ENCODE measurements at regions not wholly inside any gene's neighbourhood (a gene's known extent, or its start where the extent isn't known, plus 50 kb on each side); places are given as distances from the start of the nearest gene placed in this dataset.

DNA sequence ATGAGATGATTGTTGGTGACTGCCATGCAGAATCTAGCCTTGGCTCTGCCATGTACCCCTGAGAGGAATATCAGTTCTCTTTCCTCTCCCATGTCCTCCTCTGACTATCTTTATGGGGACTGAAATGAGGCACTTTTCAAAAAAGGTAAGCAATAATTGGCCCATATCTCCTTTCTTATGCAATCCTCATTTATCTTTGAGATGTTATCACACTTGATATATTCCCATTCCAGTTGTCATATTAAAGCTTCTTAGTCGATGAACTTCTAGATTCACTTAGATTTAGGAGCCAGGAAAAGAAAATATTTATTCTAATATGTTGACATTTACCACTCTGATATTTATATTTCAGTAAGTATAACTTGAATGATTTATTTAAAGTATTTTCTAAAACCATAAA, 55.3 kb upstream of the CXCL8 start:
- TF ChIP-seq CTBP1 (IDR thresholded peaks at IDR 0.05; ENCODE audit: borderline replicate concordance) (no peak), PKNOX1 (IDR thresholded peaks at IDR 0.05) (no peak), ZNF384 (IDR thresholded peaks at IDR 0.05) (no peak), BHLHE40 (IDR thresholded peaks at IDR 0.05; ENCODE audit: borderline replicate concordance) (no peak)
- no peak for DNase-seq (ENCODE audit: extremely low spot score)
- CTCF ChIA-PET: no interaction called here
- POLR2A ChIA-PET: interaction anchor here (1.2 kb wide), 1 partner anchor 415 kb away, joined by 3 read pairs; no protein-coding TSS in a partner anchor

- DNase-seq (ENCODE audit: extremely low spot score): no peak
- ChIA-PET POLR2A (no interaction called here), CTCF (no interaction called here)
- TF ChIP-seq SP1 (IDR thresholded peaks at IDR 0.05) (no peak), FOXA1 (IDR thresholded peaks at IDR 0.05) (no peak), FOXK2 (IDR thresholded peaks at IDR 0.05) (no peak), FOXM1 (IDR thresholded peaks at IDR 0.05; ENCODE audit: borderline replicate concordance) (no peak), TARDBP (IDR thresholded peaks at IDR 0.05) (no peak), BHLHE40 (IDR thresholded peaks at IDR 0.05; ENCODE audit: borderline replicate concordance) (no peak), L3MBTL2 (conservative IDR thresholded peaks at IDR 0.05) (no peak), ARNT (IDR thresholded peaks at IDR 0.05) (no peak), SUZ12 (IDR thresholded peaks at IDR 0.05) (no peak), CTBP1 (IDR thresholded peaks at IDR 0.05; ENCODE audit: borderline replicate concordance) (no peak), PKNOX1 (IDR thresholded peaks at IDR 0.05) (no peak), ZNF384 (IDR thresholded peaks at IDR 0.05) (no peak), LEF1 (IDR thresholded peaks at IDR 0.05; ENCODE audit: borderline replicate concordance) (no peak), HDGF (IDR thresholded peaks at IDR 0.05; ENCODE audit: borderline replicate concordance) (no peak), NFRKB (IDR thresholded peaks at IDR 0.05) (no peak), ELF4 (IDR thresholded peaks at IDR 0.05) (no peak)
These were observed 52.9 kb upstream of the CXCL8 start for GRCh38 chr4:73687421-73687820.

GRCh38 chr4:73690051-73690738, 50.2 kb upstream of the CXCL8 start:
- ChIA-PET POLR2A (no interaction called here), CTCF (no interaction called here)
- TF ChIP-seq CTBP1 (IDR thresholded peaks at IDR 0.05; ENCODE audit: borderline replicate concordance) (no peak), FOXM1 (IDR thresholded peaks at IDR 0.05; ENCODE audit: borderline replicate concordance) (no peak), TARDBP (IDR thresholded peaks at IDR 0.05) (no peak), SUZ12 (IDR thresholded peaks at IDR 0.05) (no peak), SP1 (IDR thresholded peaks at IDR 0.05) (no peak)
- DNase-seq (ENCODE audit: extremely low spot score): no peak
